Putamen (tissue), 1 donor: ENCODE measurements at regions not wholly inside any gene's neighbourhood (a gene's known extent, or its start where the extent isn't known, plus 50 kb on each side); places are given as distances from the start of the nearest gene placed in this dataset.
"Not testable (repeated sequence)": the region's sequence is repeated elsewhere in the genome, so short reads cannot be mapped to it uniquely, and the experiment has no call there.

ENCODE experiments used
- DNase-seq: peaks from one replicate; pipeline ENCODE4 v3.0.0-alpha.2; 2016; ENCODE audit warnings: low spot score

DNA sequence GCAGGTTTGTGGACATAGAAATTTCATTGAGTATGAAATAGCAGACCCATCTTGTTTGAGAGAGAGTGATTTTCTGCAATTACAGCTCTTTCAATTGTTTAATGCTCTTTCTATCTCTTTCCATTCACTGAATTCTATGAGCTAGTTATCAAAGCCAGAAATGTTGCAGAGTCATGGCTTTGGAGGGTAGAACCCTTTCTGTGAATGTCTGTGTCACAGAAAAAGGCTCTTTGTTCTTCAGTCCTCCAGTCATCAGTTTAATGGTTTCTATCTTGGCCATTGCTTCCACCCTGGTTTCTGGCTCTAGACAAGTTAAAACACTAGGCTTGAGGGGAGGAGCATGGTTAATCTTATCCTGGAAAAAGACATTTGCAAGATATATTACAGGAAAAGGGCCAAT, 655.0 kb downstream of the STK39 start:
- DNase-seq = peak; percentile 69

DNA sequence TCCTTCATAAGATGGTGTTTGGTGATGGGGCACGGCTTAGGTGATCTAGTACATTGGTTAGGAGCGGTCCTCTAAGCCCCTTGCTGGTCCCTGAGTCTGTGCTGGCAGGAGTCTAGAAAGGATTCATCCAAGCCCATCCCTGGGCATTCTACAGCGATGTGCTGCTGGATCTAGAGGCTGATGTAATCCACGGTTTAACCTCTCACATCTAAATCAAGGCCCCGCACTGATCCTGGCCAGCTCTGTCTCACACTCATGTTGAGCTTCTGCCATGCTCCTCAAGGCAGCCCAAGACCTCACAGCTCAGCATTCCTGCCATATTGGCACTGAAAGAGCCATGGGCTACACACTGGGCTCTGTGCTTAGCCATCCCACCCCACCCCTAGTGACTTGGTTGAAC, 664.8 kb downstream of the STK39 start:
- no peak for DNase-seq

DNA sequence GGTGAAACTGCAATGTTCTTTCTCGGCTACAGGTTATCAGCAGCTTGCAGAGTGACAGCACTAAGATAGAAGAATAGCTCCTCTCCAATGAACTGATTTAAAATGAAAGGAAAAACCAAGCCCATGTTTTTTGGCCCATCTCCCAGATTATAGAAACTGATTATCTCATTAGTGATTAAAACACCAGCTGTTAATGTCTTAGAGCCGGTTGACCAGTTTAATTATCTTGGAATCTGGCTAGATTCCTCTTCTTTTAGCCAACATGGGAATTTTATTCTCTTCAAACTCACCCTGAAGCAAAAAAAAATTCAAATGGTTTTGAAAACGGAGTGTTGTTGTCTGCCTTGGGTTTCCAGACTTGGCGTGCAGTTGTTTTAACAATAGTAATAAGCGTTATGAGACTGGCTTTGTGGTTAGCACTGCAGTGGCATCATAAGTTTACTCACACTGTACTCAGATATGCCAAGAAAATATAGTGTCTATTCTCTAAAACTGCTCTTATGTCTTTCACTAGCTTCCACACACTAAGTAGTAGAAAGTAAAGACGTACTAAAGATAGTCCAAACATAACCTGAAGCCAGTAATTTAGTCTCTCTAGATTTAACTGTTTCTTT, 665.3 kb downstream of the STK39 start:
- DNase-seq = no peak

DNA sequence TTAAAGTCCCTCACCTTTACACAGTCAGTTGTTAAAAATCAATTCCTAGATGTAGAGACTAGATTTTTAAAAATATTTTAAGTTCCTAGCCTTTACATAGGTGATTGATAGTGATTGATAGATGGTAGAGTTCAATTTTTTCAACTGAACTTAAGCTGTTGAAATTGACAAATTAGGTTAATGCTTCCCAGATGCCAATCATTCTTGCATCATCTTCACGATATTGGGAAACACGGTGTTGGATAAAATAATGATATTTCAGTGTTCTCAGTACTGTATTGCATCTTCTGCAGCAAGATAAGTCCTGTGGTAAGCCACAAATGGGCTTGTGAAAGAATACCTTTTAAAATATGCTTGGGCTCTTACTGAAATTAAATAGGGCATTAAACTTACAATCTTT, 667.6 kb downstream of the STK39 start:
- no peak for DNase-seq

DNA sequence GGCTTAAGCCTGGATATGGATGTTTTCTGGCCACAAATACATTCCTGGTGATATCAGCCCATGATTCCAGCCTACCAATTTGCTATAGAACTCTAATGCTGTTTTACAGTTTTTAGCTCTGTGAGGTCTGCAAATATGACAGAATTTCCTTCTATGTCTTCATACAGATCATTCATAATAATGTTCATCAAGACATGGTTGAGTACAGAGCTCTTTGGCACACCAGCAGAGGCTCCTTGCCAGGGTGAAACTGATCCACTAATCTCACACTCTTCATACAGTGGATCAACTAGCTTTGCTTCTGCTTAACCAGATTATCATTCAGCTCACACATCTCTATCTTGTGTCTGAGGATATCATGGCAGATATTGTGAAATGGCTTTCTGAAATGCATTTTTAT, 672.1 kb downstream of the STK39 start:
- DNase-seq = no peak

DNA sequence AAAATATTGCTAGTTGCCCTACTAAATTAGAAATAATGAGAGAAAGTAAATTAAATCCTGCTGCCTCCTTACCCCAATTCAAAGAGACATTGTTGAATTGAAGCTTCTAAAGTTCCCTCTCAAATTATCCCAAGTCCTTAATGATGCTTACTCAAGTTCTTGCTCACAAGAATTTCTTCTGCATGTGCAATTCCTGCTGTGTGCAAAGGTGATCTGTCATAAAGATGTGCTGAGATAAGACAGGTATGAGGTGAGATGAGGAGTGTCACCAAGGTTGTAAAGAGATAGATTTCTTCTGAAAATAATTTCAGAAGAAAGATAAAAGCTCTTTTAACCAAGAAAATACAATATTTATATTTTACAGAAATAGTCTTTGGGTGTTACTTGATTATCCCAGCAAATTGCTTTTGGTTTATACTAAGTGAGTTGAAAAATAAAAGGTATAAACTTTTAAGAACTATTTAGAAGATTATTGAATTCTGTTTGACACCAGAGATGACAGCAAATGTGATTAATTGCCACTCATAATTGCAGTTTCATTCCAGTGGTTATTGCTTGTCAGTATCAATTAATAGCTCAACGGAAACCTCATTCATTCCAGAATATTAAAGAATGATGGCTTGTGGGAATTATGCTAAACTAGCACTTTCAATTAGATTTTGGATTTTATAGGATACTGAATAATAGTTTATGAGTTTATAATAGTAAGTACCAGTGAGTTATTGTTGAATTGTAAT, 674.3 kb downstream of the STK39 start:
- no peak for DNase-seq

DNA sequence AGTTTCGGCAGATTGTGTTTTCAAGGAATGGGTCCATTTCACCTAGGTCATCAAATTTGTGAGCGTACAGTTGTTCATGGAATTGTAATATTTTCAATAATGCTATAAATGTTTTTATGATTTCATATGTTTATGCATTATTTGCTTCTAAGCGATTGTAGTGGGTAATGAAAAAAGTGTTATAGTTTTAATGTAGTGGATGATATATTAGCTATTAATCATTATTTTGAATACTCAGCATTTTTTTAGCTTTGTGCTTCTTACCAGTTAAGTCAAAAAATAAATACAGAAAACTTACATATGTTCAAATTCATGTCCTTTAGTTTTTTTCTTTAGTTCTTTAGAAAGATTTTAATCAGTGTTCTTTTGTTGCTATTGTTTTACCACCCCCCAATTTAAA, 677.0 kb downstream of the STK39 start:
- no peak for DNase-seq

DNA sequence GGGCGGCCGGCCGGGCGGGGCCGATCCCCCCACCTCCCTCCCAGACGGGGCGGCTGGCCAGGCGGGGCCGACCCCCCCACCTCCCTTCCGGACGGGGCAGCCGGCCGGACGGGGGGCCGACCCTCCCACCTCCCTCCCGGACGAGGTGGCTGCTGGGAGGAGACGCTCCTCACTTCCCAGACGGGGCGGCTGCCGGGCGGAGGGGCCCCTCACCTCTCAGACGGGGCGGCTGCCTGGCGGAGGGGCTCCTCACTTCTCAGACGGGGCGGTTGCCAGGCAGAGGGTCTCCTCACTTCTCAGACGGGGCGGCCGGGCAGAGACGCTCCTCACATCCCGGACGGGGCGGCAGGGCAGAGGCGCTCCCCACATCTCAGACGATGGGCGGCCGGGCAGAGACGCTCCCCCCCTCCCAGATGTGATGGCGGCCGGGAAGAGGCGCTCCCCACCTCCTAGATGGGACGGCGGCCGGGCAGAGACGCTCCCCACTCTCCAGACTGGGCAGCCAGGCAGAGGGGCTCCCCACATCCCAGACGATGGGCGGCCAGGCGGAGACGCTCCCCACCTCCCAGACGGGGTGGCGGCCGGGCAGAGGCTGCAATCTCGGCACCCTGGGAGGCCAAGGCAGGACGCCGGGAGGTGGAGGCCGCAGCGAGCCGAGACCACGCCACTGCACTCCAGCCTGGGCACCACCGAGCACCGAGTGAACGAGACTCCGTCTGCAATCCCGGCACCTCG, 675.8 kb downstream of the XIRP2 start:
- DNase-seq = not testable (repeated sequence)

DNA sequence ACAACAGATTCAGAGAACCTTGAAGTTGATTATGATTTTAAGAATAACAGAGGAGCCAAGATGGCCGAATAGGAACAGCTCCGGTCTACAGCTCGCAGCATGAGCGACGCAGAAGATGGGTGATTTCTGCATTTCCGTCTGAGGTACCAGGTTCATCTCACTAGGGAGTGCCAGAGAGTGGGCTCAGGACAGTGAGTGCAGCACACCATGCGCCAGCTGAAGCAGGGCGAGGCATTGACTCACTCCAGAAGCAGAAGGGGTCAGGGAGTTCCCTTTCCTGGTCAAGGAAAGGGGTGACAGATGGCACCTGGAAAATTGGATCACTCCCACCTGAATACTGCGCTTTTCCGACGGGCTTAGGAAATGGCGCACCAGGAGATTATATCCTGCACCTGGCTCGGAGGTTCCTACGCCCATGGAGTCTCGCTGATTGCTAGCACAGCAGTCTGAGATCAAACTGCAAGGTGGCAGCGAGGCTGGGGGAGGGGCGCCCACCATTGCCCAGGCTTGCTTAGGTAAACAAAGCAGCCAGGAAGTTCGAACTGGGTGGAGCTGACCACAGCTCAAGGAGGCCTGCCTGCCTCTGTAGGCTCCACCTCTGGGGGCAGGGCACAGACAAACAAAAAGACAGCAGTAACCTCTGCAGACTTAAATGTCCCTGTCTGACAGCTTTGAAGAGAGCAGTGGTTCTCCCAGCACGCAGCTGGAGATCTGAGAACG, 670.2 kb downstream of the XIRP2 start:
- not testable (repeated sequence) for DNase-seq

DNA sequence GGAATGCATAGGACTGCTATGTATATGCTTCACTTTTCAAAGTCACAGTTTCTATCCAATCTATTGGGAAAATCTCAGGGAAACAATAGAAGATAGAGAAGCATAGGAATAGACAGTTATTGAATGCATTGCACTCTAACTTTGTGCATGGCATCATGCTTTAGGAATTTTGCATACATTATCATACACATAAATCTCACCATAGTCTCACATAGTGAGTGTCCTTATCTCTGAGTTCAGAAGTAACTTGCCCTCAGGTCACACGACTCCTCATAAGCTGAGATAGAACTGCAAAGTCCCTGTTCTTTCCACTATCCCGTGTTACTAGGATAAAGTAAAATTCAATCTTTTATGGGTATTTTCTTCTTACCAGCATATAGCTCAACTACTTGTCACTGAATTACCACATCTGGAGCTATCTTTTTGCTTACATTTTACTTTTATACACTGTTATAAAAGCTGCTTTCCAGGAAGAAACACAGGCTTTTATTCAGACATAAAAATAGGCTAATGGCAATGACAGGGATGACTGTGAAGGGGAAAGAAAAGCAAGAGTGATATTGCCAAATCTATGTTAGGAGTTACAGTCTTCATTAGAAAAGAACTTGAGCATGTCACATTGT, 666.9 kb downstream of the XIRP2 start:
- no peak for DNase-seq

DNA sequence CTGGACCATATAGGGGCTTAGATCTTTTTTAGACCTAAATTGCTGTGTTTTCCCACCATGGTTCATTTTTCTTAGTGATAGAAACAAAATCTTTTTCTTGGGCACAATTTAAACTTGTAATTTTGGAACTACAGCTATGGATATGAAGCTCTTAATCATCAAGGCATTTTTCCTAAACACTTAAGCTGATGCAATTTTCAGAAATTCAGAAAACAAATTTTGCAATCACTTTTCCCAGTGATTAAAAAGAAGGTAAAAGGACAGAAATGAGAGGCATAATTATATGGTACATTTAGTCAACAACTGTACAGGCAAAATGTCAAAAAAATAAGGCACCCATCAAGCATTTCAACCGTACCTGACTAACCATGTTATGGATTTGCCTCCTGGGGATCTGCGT, 665.4 kb downstream of the XIRP2 start:
- no peak for DNase-seq

DNA sequence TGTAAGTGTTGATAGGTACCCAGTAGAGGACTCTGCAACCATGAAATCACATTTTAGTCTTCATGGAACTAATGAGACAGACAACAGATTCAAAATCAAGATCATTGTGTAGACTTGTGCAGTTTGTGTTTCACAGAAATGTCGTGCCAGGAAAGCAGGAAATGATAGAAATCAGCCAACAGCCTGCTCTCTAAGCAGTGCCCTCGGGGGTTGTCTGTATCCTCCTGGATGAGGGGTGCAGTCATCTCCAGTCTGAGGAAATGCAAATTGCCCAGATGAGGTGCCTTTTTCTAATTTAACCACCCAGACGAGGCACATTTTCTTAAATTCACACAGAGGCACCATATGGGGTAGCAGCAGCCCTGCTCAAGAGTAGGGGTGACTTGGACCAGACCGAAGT, 663.1 kb downstream of the XIRP2 start:
- DNase-seq = no peak

DNA sequence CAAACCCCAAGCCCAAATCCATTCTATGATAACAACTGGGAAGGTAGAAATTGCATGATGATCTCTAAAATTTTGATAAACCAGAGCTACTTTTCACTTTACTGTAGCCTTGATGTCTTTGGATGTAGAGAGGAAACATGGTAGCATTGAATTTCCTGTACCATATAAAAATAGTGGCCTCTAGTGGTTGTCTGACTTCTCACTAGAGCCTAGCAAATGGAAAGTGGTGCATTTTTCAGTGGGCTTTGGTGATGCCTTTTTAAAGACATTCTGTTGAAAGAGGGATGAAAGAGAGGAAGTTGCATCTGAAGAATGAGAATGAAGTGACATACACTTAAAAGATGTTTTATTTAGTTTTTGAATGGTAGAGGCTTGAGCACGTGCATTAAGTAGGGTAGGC, 662.2 kb downstream of the XIRP2 start:
- no peak for DNase-seq

DNA sequence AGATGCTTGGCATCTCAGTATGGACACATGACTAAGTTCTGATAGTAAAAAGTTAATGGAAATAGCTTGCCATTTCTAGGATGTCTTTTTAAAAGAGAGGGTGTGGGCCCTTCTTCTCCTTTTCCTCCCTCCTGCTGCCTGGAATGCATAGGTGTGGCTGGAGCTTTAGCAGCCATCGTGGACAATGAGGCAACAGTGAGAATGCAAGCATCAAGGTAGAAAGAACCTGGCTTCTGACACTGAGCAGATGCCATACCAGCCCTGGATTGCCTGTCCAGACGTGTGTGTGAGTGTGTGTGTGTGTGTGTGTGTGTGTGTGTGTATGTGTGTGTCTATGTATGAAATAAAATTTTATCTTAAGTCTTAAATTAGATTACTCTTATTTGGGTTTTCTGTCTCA, 660.1 kb downstream of the XIRP2 start:
- DNase-seq = no peak

DNA sequence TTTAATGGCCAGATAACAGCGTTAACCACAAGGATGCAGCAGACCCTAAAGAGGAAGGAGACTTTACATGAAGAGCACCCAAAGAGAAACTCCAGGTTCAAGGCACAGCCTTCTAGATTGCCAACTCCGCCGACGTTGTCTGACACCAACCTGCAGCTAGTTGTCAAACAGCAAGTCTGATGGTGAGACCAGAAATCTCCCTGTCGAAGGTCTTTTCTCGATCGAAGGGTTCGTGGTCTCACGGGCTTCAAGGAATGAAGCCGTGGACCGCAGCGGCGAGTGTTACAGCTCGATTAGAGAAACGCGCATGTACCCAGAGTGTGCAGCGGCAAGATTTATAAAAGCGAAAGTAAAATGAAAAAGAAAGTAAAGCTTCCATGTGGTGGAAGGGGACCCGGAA, 656.3 kb downstream of the XIRP2 start:
- DNase-seq = no peak

DNA sequence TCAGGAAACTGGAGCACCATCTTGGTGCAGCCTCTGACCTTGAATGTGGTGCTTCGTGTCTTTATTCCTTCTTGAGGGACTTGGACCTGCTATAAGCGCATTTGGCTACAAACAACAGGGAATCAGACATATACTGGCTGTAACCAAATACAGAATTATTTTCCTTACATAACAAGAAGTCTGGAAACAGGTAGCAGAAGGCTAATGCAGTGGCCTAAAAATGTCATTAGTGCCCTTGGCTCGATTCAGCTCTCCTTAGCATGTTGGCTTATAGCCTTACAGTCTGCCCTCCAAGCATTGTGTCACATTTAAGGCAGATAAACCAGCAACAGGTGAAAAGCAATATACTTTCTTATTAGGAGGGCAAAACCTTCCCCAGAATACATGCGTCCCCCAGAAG, 655.4 kb downstream of the XIRP2 start:
- DNase-seq = no peak

DNA sequence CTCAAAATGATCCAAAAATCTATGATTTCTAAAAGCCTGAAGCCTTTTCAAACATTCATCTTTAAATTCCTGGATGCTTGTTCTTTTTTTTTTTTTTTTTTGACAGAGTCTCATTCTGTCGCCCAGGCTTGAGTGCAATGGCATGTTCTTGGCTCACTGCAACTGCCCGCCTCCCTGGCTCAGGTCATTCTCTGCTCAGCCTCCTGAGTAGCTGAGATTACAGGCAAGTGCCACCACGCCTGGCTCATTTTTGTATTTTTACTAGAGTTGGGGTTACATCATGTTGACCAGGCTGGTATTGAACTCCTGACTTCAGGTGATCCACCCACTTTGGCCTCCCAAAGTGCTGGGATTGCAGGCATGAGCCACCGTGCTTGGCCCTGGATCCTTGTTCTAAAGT, 649.5 kb downstream of the XIRP2 start:
- no peak for DNase-seq

DNA sequence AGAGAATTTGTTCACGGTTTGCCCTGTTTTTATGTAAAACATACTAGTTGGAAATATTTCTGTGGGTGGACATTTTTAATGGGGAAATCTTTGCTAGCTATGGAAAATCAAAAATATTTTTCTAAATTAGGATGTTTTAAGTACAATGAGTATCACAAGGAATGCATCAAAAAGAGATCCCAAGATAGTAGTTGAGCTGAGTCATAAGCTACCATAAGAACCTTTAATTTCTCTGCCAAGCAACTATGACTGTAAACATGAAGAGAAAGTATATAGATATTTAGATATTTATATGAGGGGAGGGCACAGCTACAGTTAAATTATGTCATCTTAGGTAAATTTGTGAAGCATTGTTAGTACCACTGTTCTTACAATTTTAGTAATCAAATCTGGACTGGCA, 646.2 kb downstream of the XIRP2 start:
- no peak for DNase-seq

DNA sequence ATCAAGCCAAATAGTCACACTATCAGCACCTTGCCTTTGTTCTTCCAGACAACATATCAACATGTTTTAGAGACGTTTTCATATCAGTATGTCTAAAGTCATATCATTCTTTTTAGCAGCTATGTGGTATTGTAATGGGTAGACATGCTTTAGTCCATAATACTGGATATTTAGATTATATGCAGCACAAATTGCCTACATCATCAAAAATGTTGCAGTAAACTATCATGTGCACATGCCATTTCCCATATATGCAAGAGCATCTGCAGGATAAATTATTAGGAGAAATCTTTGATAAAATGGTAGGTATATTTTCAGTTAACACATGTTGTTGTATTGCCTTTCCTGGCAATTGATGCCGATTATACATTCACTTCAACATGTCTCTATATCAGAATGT, 636.5 kb downstream of the XIRP2 start:
- DNase-seq = no peak

DNA sequence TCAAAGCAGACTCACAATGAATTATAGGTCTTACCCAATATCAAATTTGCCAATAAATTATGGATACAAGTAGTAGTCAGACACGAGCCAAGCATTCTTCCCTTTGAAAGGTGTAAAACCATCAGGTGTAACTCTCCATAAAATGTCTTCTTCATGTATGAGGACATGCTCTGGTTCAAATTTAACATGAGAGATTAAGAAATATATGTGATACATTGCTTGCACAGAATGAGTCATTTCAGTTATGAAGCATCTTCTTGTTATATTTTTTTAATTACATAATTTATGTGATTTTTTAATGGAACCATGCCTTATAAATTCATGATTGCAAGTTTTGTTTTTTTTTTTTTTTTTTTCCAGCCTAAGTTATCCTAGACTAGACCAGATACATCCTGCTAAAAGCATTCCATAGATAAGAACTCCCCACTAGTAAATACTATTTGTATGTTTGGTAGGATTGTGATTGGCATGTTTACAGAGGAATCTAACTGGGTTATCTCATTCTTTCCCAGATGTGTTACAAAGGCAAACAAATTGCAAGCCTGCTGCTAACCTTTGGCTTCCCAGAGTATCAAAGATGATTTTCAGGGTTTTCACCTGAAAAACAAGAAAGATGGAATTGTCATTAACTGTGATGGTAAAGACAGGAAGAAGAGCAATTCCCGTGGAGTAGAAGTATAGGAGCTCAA, 621.9 kb downstream of the XIRP2 start:
- no peak for DNase-seq

DNA sequence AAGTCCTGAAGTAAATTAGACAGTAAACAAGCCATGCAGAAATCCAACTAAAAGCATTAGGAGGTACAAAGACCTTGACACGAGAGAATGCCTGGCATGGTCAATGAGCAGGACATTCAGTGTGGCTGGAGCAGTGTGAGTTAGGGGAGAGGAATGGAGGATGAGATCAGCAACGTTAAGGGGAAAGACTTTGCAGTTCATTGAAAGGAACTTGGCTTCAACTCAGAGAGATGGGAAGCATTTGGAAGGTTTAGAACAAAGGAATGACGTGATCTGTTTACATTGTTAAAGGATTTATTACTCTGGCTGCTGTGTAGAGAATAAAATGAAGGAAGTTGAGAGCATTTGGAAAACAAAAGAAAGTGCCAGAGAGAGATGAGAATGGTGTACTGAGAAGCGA, 621.3 kb downstream of the XIRP2 start:
- DNase-seq = no peak

DNA sequence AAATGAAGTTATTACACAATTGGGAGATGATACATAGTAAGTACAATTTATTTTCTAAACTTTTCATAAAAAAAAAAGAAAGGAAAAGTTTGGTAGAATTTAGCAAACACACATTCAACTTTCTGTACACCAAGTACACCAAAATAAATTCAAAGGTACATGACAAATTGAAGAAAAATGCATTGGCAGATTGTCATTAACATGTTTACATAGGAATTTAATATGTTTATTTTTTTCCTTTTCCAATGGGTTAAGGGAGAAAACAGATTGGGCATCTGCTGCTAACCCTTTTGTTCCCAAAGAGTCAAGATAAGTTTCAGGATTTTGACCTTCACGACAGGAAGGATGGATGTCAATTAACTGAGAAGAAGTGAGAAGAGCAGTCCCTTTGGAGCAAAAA, 620.4 kb downstream of the XIRP2 start:
- no peak for DNase-seq
